HG03439 (cell line): ENCODE measurements at regions not wholly inside any gene's neighbourhood (a gene's known extent, or its start where the extent isn't known, plus 50 kb on each side); places are given as distances from the start of the nearest gene placed in this dataset.

Experiments used
- ATAC-seq: cut with Tn5 transposase; IDR thresholded peaks from one replicate; pipeline ENCODE4 v1.9.1; 2021; ENCODE audit warnings: mild to moderate bottlenecking, moderate library complexity; ENCODE audit not compliant: unreplicated experiment

DNA sequence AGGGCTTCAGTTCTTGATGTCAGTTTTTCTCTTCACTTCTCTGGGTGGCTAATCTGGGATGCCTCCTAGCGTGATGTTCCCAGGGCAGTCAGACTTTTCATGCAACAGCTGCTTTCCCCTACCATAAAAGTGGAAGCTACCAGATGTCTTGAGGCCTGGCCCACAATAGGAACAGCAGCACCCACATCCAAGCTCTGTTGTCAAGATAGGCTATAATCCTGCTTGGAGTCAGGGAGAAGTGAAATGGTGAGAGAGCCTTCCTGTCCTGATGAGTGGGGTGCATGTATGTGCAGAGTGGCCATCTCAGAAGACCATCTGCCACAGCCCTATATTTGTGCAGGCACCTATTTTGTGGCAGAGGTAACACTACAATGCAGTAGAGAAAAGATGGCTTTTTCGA is 108.0 kb downstream of the HTR5A start:
- ATAC-seq: no peak

DNA sequence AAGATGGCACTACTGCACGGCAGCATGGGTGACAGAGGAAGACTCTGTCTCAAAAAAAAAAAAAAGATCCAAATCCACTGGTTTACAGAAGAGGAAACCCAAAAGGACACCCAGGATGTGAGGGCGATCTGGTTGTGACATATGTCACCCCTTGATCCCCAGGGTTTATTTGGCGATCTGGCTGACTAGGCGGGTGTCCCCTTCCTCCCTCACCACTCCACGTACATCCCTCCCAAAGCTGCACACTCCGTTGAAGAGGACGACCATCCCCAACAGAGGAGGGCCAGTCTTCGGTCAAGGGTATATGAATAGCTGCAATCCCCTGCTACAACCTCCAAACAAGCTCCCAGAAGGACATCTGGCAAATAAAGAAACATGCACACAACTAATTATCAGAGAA is 111.6 kb downstream of the HTR5A start:
- no peak for ATAC-seq

DNA sequence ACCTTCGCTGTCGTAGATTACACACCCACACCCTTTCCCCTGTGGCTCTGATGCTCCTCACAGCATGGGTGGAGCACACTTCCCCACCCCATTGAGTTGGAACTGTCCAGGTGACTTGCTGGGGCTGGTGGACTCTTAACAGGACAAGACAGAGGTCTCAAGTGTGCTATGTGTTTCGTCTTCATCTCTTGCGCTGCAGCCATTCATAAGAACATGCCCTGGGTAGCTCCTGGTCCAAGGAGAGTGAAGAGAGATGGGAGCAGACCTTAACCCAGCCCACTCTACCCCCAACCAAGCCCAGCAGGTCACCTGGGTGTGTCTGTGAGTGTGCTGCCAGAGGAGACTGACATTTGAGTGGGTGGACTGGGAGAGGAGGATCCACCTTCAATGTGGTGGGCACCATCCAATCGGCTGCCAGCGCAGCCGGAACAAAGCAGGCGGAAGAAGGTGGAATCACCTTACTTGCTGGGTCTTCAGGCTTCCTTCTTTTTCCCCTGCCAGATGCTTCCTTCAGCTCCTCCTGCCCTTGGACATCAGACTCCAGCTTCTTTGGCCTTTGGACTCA is 112.4 kb downstream of the HTR5A start:
- ATAC-seq: no peak

DNA sequence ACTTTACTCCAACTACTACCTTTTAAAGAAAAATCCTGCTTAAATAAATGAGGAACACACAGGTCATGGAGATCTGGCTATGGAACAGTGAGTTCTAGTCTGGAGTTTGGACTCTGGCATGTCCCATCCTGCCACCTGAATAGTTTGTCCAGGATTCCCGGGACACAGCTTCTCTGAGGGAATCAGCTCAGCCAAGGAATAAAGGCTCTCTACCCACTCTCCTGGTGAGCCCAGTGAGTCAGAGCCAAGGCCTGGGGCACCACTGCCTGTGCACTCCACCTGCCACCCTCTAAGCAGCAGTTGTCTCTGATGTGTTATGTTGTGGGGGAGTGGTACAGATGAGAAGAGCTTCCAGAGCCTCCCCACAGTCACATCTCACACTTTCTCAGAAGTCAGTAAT is 113.5 kb downstream of the HTR5A start:
- no peak for ATAC-seq

DNA sequence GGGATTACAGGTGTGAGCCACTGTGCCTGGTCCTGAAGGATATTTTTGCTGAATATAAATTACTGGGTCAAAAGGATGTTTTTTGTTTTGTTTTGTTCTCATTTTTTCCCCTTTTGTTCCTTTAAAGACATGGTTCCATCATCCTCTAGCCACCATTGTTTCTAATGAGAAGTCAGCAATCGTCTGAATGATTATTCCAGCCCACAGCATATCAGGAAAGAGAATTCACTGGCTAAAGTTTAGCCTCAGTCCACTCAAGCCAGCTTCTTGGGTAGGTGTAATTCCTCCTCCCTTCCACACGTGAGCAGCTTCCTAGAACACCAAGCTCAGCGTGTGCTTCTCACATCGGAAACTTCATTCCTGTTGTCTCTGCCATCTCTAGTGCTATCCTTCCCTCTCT is 112.8 kb upstream of the INSIG1 start:
- no peak for ATAC-seq

DNA sequence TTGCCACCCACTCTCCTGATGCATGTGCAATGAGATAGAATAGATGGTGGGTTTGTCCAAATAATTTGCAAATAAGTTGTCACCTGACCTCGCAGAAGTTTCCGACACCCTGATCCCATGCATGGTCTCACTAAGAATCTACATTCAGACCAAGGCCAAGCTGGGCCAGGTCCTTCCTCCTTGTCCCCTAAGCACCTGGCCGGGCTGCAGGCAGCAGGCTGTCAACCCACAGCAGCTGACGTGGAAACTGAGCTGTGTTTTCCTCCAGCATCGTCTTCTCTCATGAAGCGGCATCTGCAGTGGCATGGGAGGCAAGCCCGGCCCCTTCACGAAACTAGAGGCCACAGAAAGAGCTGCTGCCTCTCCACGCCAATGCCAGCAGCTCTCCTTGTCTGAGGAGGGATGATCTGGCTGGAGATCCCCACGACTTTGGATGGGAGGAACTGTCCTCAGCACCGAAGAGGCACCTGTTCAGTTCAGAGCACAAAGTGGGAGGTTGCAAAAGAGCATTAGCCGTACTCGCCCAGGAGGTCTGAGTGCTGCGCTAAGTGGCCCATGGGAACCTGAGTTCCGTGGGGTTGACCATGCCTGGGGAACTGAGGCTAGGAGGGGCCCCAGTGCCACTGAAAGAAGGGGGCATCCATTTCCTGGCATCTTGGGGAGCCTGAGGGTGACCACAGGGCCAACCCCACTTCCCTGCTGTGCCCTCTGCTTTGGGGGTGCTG is 110.5 kb upstream of the INSIG1 start:
- ATAC-seq: no peak

DNA sequence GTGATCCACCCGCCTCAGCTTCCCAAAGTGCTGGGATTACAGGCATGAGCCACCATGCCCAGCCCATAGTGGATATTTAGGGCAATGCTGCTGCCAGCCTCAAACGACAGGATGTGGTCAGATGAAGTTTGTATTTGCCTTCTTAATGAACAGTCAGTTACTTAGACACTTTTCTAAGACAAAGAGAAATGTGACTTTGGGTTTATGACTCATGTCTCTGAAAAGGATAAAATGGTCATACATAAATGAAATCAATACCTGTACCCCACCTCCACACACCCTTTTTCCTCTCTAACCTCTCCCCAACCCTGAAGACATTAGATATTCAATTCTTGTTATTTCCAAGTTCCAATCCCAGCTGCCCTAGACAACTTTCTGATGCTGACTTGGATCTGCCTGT is 109.3 kb upstream of the INSIG1 start:
- ATAC-seq: no peak

DNA sequence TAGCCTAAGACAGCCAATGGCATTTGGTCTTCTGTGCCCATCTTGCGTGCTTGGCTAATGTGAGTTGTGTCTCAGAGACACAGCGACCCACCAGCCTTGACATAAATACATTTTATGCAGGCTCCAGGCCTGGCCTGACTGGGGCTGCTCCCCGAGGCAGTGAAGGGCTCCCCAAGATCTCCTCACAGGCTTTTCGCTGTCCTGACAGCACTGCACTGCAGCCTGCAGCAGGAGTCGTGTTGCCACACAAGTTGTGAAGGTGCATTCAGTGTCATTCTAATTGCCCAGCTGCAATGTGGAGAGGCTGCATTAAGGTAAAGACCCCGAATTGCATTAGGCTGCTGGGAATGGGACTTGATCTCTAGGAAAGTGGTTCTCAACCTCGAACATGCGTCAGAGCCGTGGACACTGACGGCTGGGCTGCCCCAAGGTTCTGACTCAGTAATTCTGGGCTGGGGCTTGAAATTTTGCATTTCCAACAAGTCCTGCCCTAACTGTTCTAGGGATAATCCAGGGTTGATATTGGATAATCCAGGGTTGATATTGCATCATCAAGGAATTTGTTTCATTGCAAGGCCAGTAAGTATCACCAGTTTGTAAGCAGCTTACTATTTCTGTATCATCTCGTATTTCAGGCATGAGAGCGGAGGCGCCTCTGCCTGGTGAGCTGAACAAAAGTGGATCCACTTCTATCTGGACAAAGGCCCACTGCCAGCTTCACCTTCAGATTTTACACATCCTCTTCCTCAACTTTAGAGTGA is 108.7 kb upstream of the INSIG1 start:
- no peak for ATAC-seq

DNA sequence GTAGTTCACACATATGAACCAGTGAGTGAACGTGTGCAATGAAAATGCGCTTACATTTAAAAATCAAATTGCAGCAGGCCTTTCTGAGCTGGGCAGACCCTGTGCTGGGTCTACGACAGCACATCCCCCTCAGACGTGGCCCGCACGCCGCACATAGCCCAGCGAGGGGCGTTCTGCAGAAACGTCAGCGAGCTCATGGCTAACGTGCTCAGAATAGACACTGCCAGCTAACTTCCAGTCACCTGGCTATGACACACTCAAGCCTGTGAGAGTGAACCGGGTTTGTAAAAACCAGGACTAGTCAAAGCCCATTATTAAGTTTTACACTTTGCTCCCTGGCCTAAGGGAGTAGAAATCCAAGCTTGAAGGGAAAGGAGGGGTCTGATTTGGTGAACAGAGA is 108.1 kb upstream of the INSIG1 start:
- ATAC-seq: no peak

DNA sequence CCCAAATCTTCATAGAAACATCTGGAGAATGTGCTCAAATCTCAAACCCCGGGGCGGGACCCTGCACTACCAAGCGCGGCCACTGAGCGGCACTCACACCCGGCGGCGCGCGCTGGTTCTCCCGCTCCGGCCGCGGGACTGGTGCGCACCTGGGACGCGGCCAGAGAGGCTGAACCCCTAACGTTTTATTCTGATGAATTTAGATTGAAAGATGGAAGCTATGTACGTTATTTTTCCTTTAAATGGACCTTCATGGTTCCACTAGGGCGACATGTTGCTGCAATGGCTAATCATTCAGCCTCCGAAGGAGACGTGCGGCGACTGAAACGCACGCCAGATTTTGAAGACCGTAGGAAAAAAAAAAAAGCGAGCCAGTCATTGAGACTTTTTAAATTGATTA is 107.0 kb upstream of the INSIG1 start:
- no peak for ATAC-seq

DNA sequence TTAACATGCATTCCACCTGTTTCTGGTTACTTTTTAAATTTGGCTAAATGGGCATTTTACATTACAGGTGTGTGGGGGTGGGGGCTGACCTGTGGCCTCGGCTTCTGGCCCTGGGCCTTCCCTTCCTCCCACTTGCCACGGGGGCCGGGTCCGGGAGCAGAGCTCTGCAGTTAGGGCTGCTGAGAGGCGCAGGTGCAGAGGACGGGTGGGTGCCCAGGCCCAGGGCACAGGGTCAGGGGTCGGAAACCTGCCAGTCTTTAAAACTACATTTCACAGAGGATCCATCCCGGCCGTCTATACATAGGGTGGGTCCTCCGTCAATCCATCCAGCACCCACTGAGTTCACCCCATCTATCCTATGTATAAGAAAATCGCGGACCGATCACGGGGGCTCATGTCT is 106.5 kb upstream of the INSIG1 start:
- no peak for ATAC-seq

DNA sequence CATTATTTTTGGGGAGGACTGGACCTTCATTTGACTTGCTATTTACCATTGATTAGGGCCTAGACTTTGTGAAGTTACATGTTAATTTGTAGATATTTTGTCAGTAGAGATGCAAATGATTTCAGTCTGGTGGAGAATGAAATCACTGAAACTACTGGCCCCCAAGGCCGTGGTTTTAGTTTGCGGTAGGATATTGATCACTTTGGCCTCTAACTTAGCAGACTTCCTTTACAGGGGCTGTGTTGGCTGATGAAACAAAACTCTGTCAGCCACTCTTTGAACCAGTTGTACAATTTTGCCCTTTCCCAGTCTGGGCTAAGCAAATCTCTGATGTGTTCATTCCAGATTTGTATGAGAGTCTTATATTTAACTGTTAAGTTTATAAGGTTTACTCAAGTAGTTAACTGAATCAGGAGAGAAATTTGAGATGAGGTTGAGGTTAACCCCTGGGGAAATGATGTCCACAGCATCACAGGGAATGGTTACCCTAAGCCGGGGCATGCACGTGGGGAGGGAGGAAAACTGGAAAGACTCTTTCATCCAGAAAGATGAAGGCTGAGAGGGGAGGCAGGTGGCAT is 105.7 kb upstream of the INSIG1 start:
- ATAC-seq: peak; percentile 62

DNA sequence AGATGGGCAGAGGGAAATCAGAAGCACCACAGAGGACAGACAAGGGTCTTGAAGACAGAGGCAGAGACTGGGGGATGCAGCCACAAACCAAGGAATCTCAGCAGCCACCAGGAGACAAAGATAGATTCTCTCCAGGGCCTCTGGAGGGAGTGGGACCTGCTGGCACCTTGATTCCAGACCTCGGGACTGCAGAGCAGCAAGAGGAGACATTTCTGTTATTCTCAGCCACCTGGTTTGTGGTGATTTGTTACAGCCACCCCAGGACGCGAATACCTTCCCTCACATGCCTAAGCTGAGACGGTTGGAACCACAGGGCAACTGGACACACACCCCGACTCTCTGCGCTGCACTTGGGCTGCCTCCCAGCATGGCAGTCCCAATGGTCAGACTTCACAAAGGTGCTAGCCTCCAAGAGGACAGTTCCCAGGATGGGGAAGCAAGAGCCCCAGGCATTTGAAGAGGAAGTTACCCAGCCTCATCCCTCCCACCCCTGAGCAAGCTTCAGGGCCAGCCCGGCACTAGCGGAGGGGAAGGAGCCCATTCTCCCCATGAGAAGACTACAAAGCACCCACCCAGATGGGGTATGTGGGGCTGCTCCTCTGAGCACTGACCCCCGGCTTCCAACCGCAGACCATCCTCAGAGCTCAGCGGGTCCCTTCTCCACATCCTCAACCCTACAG is 104.6 kb upstream of the INSIG1 start:
- ATAC-seq: no peak

DNA sequence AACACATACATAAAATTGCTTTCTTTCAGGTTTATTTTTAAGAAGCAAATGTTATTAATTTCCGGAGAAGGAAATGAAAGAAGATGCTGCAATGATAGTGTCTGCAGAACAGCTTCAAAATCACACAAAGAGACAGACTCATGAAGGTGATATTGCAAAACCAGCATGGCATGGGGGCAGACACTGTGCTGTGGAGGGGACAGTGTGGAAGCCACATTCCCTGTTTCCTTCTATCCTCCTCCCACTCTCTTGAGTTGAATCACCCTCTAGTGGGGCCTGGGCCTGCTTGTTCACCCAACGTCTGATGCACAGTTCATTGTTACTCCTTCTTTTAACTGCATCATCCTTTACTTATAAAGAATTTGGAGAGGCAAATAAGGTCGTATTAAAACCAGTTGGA is 104.0 kb upstream of the INSIG1 start:
- ATAC-seq: no peak

DNA sequence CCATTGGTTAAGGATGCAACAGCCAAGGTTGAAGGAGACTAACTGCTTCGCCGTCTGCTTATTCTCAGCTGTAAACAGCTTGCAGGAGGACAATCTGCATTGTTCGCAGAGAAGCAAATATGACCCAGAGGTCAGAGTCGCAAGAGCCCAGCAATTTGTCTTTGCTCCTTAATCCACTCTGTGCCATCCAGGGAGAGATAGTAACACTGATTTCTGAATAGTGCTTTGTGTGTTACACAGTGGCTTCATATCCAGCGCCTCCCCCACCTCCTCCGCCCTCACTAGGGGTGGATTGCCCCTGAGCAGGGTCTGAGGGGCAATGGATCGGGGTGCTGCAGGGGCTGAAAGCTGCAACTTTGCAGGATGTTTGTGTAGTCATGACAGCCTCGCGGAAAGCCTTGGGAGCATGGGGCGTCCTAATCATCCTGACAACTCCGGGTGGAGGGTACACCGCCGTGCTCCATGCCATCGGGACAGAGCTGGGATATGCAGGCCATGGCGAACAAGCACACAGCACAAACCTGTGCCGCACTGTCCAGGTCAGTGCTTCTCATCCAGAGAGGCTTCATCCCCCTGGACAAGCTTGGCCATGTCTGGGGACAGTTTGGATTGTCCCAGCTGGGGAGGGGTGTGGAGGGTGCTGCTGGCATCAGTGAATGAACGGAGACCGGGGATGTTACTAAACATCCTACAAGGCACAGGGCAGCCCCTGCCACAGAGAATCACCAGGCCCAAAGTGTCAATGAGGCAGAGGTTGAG is 103.1 kb upstream of the INSIG1 start:
- no peak for ATAC-seq

DNA sequence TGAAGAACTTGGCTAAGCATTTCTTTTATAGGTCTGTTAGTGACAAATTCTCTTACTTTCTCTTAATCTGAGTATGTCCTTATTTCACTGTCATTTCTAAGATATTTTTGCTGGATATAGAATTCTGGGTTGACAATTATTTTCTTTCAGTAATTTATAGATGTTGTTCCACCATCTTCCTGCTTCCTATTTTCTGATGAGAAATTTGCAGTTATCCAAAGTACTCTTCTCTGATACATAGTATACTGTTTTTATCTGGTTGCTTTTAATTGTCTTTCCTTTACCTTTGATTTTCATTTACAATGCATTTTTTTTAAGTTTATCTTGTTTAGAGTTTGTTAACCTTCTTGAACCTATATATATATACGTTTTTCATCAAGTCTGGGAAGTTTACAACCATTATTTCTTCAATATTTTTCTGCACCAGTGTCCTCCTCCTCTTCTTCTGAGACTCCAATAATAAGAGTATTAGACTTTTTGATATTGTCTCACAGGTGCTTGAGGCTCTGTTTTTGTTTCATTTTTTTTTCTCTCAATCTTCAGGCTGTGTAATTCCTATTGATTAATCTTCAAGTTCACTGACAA is 101.6 kb upstream of the INSIG1 start:
- no peak for ATAC-seq

DNA sequence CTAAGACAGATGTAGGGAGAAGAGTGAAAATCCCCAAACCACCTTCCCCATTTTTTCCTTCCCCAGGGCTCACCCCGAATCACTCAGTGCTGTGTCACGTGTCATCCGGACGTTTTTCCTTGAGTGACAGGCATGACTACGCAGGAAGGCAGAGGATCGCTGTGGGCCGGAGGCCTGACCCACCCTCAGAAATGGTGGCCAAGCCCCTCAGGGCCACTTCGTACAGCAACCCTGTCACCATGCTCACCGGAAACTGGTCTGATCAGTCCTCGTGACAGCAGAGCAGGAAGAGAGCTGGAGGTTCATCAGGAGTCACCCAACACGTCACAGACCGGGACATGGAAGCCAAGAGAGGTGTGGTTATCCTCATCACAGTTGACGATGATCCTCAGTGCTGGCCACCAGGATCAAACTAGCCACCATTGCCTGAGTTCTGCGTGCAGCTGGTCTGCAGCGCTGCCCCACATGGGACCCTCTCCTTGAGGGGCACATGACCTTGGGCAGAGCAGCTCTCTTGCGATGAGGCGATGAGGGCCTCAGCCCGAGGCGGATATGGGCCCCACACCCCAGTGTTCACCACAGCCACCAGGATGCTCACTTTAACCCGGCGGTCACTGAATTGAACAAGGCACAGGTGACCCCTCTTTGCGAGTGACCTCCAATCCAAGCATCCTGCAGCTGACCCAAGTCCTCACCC is 99.3 kb upstream of the INSIG1 start:
- no peak for ATAC-seq

DNA sequence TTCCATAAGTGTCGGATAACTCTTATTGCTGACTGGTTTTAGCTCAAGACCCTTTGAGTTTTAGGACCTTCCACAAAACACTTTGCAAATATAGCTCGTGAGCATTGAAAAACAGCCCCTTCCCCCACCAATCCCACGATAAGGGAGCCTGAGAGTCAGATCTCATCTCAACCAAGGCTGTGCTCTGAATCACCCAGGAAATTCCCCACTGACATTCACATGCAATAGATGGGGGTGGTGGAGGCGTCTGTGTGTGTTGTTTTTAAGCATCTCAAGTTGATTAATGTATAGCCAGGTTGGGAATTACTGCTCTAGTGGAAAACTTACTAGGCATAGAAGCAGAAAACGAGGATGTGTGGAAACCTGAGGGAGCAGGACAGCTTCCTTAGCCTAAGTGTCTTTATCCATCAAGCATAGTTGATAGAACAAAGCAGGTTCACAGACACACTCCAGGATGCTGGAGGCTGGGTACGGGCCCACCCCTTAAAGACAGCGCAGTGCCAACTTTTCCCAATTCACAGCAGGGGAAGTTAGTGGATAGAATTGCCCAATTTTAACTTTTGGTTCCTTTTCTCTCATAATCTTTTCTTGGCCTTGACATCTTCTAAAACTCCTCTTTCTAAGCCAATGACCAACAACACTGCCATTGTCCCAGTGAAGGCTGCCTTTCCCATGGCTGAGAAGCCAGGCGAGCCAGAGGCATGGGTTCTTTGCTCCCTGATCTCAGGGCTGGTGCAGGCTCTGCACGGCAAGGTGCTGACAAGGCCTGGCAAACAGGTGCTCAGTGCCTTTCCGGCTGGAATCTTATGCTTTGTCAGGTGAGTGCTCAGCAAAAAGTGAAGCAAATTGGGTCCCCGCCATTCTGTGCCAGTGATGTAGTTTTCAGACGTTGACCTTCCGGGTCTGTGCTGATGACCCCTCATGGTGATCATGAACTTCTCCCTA is 98.5 kb upstream of the INSIG1 start:
- no peak for ATAC-seq
